UCSD-AML1 (cell line): ENCODE measurements at regions not wholly inside any gene's neighbourhood (a gene's known extent, or its start where the extent isn't known, plus 50 kb on each side); places are given as distances from the start of the nearest gene placed in this dataset.
"Not testable (repeated sequence)": the region's sequence is repeated elsewhere in the genome, so short reads cannot be mapped to it uniquely, and the experiment has no call there.

Experiments
- DNase-seq: peaks from one replicate; lab custom pipeline; 2025; ENCODE audit not compliant: unreplicated experiment; lab: John Stamatoyannopoulos, UW

GRCh38 chr16:59809488-59809887 is 1075.4 kb upstream of the GOT2 start:
- DNase-seq: not testable (repeated sequence)

GRCh38 chr16:59783191-59783590 is 1049.1 kb upstream of the GOT2 start:
- no peak for DNase-seq

GRCh38 chr16:59773330-59773729 is 1039.2 kb upstream of the GOT2 start:
- DNase-seq: no peak

DNA sequence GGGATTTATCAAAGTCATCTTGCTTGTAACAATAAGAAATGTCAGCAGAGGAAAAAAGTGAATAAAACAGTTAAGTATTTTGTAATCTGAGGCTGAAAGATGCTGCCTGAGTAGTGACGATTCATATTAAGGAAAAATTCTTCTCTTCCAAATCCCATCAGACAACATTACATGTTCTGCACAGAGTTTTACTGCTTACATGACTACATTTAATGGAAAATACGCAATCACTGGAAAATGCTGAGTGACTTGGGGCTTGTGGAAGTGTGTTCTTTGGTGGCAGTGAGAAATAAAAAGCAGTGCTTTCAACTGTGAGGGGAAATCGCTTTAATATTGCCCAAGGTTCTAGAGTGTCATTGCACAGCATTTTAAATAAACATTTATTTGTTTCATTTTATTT is 1025.2 kb upstream of the GOT2 start:
- DNase-seq: no peak

DNA sequence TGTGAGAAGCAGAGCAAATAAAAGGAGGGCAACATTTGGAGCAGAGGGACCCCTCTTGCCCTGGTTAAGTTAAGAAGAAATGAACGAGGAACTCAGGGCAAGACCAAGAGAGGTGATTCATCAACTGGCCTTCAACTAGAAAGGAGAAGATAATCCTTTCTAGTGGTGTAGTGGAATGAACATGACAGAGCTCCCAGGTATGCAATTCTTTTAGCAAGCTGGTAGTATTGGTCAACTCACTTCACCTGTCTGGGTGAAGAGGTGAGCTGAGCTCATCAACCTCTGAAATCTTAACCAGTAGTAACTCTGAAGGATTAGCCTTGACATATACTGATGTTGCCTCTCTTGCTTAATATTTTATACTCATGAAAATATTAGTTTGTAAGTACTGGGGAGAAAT is 1024.7 kb upstream of the GOT2 start:
- DNase-seq: no peak

- DNase-seq: no peak
Observed at GRCh38 chr16:59754854-59755253, 1020.7 kb upstream of the GOT2 start.

DNA sequence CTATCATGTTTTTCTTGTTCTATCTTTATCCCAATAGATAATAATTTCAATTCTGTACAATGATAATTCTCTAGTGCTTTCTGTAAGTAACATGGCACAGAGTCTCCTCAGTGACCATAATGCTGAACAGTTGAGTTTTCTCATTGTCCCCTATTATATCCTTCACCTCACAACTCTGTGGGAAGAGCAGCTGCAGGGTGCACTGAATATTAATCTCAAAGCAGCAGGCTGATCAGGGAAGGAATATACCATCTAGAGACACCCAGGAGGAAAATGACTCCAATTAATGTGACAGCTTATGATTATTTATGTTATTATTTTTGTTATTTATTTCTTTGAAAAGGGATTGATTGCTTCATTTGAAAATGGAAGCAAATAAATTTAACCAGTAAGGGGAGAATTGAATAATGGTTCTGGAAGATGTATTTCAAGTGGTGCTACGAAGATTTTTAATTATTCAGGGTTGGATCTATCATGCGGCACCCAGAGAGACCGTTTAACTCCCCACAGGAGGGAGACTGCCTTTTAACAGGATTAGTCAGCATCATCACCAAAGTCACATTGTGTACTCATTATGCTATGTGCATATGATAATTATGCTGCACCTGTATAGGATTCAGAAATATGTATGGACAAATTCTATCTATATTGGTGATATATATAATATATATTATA is 1015.7 kb upstream of the GOT2 start:
- DNase-seq: no peak

- DNase-seq: no peak
Observed at GRCh38 chr16:59748531-59748930, 1014.4 kb upstream of the GOT2 start.

- no peak for DNase-seq
Observed at GRCh38 chr16:59743504-59743903, 1009.4 kb upstream of the GOT2 start.

DNA sequence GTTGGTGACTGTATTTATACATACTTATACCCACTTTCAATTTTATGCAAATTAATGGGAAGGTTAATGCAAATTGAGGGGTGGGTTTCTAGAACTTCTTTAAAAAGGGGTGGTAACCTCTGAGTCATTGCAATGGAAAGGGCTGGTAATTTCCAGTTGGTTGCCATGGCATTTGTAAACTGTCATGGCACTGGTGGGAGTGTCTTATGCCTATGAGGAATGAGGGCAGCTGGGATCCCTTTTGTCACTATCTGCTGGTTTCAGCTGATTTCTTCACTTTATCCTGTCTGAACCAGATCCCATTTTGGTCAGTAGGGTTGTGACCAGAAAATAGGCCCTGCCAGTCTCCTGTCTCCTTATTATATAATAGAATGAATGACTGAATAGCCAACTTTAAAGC is 1006.7 kb upstream of the GOT2 start:
- no peak for DNase-seq

- no peak for DNase-seq
Observed at GRCh38 chr16:59737274-59737673, 1003.2 kb upstream of the GOT2 start.

GRCh38 chr16:59733321-59733720 is 999.2 kb upstream of the GOT2 start:
- no peak for DNase-seq

DNA sequence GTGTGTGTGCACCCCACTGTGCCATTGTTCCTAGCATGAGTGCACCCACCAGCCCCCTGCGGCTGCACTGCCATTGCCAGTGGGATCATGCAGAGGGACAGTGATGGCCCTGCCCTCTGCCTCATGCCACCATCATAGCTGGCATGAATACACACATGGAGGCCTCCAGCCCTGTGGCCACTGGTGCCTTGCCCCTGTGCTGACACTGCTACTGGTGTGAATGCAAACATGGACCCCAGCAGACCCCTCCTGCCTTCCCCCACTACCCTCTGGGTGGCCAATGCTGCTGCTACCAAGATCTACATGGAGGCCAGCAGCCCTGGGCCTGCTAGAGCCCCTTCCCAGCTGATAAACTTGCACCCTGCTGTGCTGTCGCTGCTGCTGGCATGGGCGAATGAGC is 995.5 kb upstream of the GOT2 start:
- no peak for DNase-seq

DNA sequence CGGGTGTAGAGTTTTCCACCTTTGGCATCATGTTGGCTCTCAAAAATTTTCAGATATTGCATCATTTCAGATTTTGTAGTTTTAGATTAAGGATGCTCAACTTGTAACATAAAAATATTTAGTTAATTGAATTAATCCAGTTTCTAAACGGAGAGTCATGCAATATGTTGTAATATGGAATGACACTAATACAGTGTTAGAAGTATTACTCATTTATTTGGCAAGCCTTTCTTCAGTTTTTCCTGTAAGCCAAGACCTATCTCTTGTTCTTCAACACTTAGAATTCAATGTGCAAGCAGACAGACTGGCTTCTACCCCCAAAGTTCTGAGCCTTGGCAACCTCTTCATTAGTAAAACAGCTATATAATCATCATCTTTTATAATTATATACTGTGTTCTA is 985.0 kb upstream of the GOT2 start:
- DNase-seq: no peak

- no peak for DNase-seq
Observed at GRCh38 chr16:59707436-59708226, 973.5 kb upstream of the GOT2 start.

- no peak for DNase-seq
Observed at GRCh38 chr16:59701963-59702930, 968.1 kb upstream of the GOT2 start.

GRCh38 chr16:59699786-59700185 is 965.7 kb upstream of the GOT2 start:
- no peak for DNase-seq

GRCh38 chr16:59698346-59699020 is 964.4 kb upstream of the GOT2 start:
- no peak for DNase-seq

GRCh38 chr16:59697761-59698160 is 963.6 kb upstream of the GOT2 start:
- no peak for DNase-seq

DNA sequence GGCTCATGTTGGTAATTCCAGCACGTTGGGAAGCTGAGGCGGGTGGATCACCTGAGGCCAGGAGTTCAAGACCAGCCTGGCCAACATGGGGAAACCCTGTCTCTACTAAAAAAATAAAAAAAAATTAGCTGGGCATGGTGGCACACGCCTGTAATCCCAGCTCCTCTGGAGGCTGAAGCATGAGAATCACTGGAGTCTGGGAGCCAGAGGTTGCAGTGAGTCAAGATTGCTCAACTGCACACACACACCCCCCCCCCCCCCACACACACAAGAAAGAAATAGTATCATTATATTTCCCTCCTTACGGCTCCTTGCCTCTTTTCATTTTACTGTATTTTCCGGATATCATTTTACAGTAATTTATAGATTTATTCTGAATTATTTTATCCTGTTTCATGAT is 963.1 kb upstream of the GOT2 start:
- no peak for DNase-seq

DNA sequence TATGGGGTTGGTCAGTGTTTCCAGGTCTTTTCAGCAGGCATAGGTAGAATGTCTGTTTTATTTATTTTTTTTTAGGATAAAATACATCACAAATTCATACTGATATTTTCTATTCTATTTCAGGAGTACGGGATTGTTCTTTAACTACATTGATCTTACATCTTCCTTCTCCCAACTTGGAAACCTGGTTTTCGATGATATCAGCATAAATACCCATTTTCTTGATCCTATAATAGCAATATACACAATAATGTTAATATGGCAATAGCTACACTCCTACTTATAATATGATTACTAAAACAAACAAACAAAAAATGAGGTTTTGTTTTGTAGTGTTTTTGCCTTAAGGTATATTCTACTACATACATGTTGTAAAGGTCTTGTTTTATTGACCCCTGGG is 962.4 kb upstream of the GOT2 start:
- no peak for DNase-seq
